HFFc6 (cell line): ENCODE measurements at regions not wholly inside any gene's neighbourhood (a gene's known extent, or its start where the extent isn't known, plus 50 kb on each side); places are given as distances from the start of the nearest gene placed in this dataset.

Experiments
- DNase-seq: peaks from one replicate; pipeline ENCODE4 v3.0.0-alpha.2; 2018
- H3K27ac Mint-ChIP-seq: 2 replicates; pipeline ENCODE4 v1.8.0; 2020; ENCODE audit warnings: mild to moderate bottlenecking, mixed read lengths
- H3K27me3 Mint-ChIP-seq: 2 replicates; pipeline ENCODE4 v1.8.0; 2021; ENCODE audit warnings: mild to moderate bottlenecking, moderate library complexity, mixed read lengths; ENCODE audit not compliant: insufficient read depth
- H3K36me3 Mint-ChIP-seq: 2 replicates; pipeline ENCODE4 v1.8.0; 2021; ENCODE audit warnings: low read depth, mixed read lengths
- H3K4me1 Mint-ChIP-seq: 2 replicates; pipeline ENCODE4 v1.8.0; 2020; ENCODE audit warnings: low read depth, mixed read lengths
- H3K4me3 Mint-ChIP-seq: 2 replicates; pipeline ENCODE4 v1.8.0; 2020; ENCODE audit warnings: mild to moderate bottlenecking, moderate library complexity, mixed read lengths
- H3K9me3 Mint-ChIP-seq: 2 replicates; pipeline ENCODE4 v1.8.0; 2020; ENCODE audit warnings: mild to moderate bottlenecking, mixed read lengths
- TF ChIP-seq, protein P1 (sequence below): fragments of 200-600 bp; sonication (generic); IDR thresholded peaks from 2 replicates; pipeline ENCODE4 v1.5.0; 2021; ENCODE audit warnings: antibody characterized with exemption, mild to moderate bottlenecking

DNA sequence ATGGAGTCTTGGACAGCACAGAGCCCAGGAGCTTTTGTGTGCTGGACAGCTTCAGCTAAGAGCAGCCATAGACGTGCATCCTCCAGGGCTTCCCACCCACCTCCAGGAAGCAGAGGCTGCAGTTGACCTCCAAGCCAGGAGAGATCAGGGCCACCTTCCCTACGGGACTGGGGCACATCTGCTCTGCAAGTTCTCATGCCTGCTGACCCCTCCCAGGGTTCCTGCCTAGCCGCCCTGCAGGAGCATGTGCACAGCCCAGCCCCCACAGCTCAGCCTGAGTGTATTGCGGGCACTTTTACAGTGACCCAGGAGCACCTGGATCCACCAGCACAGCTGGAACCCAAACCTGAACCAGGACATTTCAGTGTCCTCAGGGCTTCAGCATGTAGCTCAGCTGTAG lies 915.2 kb downstream of the RPS29 start:
- Mint-ChIP-seq H3K27me3 (no peaks in the 10 kb centered on the region), H3K4me1 (no peaks in the 10 kb centered on the region), H3K9me3 (peaks cover 52% of the 10 kb centered on the region), H3K4me3 (no peak overlapping the region), H3K27ac (no peak overlapping the region), H3K36me3 (no peaks in the 10 kb centered on the region; the same call in 1 of the 2 replicates)
- no peak for DNase-seq
- TF ChIP-seq, protein P1, sequence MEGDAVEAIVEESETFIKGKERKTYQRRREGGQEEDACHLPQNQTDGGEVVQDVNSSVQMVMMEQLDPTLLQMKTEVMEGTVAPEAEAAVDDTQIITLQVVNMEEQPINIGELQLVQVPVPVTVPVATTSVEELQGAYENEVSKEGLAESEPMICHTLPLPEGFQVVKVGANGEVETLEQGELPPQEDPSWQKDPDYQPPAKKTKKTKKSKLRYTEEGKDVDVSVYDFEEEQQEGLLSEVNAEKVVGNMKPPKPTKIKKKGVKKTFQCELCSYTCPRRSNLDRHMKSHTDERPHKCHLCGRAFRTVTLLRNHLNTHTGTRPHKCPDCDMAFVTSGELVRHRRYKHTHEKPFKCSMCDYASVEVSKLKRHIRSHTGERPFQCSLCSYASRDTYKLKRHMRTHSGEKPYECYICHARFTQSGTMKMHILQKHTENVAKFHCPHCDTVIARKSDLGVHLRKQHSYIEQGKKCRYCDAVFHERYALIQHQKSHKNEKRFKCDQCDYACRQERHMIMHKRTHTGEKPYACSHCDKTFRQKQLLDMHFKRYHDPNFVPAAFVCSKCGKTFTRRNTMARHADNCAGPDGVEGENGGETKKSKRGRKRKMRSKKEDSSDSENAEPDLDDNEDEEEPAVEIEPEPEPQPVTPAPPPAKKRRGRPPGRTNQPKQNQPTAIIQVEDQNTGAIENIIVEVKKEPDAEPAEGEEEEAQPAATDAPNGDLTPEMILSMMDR: no peak

GRCh38 chr14:48665077-48665784 lies 920.9 kb downstream of the RPS29 start:
- Mint-ChIP-seq H3K27ac (no peak overlapping the region), H3K4me3 (no peak overlapping the region), H3K36me3 (no peaks in the 10 kb centered on the region), H3K9me3 (peaks cover 8% of the 10 kb centered on the region), H3K27me3 (no peaks in the 10 kb centered on the region; the same call in 1 of the 2 replicates), H3K4me1 (no peaks in the 10 kb centered on the region)
- no peak for DNase-seq
- TF ChIP-seq, protein P1: no peak

GRCh38 chr14:48643241-48643640 lies 942.9 kb downstream of the RPS29 start:
- no peaks in the 10 kb centered on the region for H3K36me3 Mint-ChIP-seq
- H3K27ac Mint-ChIP-seq: no peak overlapping the region
- TF ChIP-seq, protein P1: no peak
- H3K9me3 Mint-ChIP-seq: peaks cover 38% of the 10 kb centered on the region
- no peak for DNase-seq
- no peaks in the 10 kb centered on the region for H3K27me3 Mint-ChIP-seq
- no peaks in the 10 kb centered on the region for H3K4me1 Mint-ChIP-seq
- H3K4me3 Mint-ChIP-seq: no peak overlapping the region

- H3K36me3 Mint-ChIP-seq: no peaks in the 10 kb centered on the region
- DNase-seq: no peak
- TF ChIP-seq, protein P1: no peak
- no peaks in the 10 kb centered on the region for H3K27me3 Mint-ChIP-seq
- H3K9me3 Mint-ChIP-seq: peaks cover 40% of the 10 kb centered on the region
- no peak overlapping the region for H3K27ac Mint-ChIP-seq
- H3K4me3 Mint-ChIP-seq: no peak overlapping the region
- H3K4me1 Mint-ChIP-seq: no peaks in the 10 kb centered on the region
Measured at GRCh38 chr14:48628870-48629269, 953.5 kb upstream of the MDGA2 start.

GRCh38 chr14:48622980-48623379 lies 947.6 kb upstream of the MDGA2 start:
- TF ChIP-seq, protein P1: no peak

More at GRCh38 chr14:48622980-48623379, 947.6 kb upstream of the MDGA2 start:
- Mint-ChIP-seq H3K4me1 (no peaks in the 10 kb centered on the region), H3K9me3 (peaks cover 34% of the 10 kb centered on the region), H3K27me3 (no peaks in the 10 kb centered on the region), H3K4me3 (no peak overlapping the region), H3K27ac (no peak overlapping the region), H3K36me3 (no peaks in the 10 kb centered on the region)
- DNase-seq: no peak
